ENCODE measurements at regions not wholly inside any gene's neighbourhood (a gene's known extent, or its start where the extent isn't known, plus 50 kb on each side); places are given as distances from the start of the nearest gene placed in this dataset.
"Not testable (repeated sequence)": the region's sequence is repeated elsewhere in the genome, so short reads cannot be mapped to it uniquely, and the experiment has no call there.

- H3K4me1 ChIP-seq (ENCODE audit: insufficient read depth, low read length) = no peaks in the 10 kb centered on the region
- no peak overlapping the region for H3K4me3 Mint-ChIP-seq
- TF ChIP-seq CTCF (IDR thresholded peaks at IDR 0.05) = no peak
- no peaks in the 10 kb centered on the region for H3K4me1 Mint-ChIP-seq (ENCODE audit: low read depth)
- ChIA-PET POLR2A (no interaction called here), CTCF (no interaction called here)
- H3K4me3 ChIP-seq (ENCODE audit: low read length) = no peak overlapping the region
- no peaks in the 10 kb centered on the region for H3K27me3 ChIP-seq (ENCODE audit: control insufficient read depth in 1 of 2, insufficient read depth in 2 of 2, low read length in 2 of 2)
- no peaks in the 10 kb centered on the region for H3K36me3 ChIP-seq (ENCODE audit: insufficient read depth, low read length)
- intact Hi-C loops (cut with DNase I, micrococcal nuclease) = no loop called here
- no peaks in the 10 kb centered on the region for H3K27me3 Mint-ChIP-seq
- H3K9me3 Mint-ChIP-seq = no peaks in the 10 kb centered on the region
- DNase-seq = no peak
- H3K27ac ChIP-seq (ENCODE audit: low read depth in 1 of 2, low read length in 2 of 2) = no peak overlapping the region
- H3K9me3 ChIP-seq (ENCODE audit: control insufficient read depth in 1 of 2, insufficient read depth in 1 of 2, low read length in 2 of 2) = peaks cover 0 to 5% of the 10 kb centered on the region in 2 experiments
- no peaks in the 10 kb centered on the region for H3K36me3 Mint-ChIP-seq (ENCODE audit: low read depth)
- H3K27ac Mint-ChIP-seq = no peak overlapping the region
- no peak for ATAC-seq (ENCODE audit: poor library complexity)
These were observed 319.5 kb upstream of the POF1B start for GRCh38 chrX:85698921-85699320.

GRCh38 chrX:85685843-85686242 lies 306.4 kb upstream of the POF1B start:
- Mint-ChIP-seq H3K9me3 (no peaks in the 10 kb centered on the region), H3K4me3 (no peak overlapping the region), H3K27me3 (no peaks in the 10 kb centered on the region), H3K4me1 (ENCODE audit: low read depth) (no peaks in the 10 kb centered on the region), H3K36me3 (ENCODE audit: low read depth) (no peaks in the 10 kb centered on the region), H3K27ac (no peak overlapping the region)
- Histone ChIP-seq H3K27ac (ENCODE audit: low read depth in 1 of 2, low read length in 2 of 2) (no peak overlapping the region), H3K36me3 (ENCODE audit: insufficient read depth, low read length) (no peaks in the 10 kb centered on the region), H3K27me3 (ENCODE audit: control insufficient read depth in 1 of 2, insufficient read depth in 2 of 2, low read length in 2 of 2) (no peaks in the 10 kb centered on the region), H3K4me1 (ENCODE audit: insufficient read depth, low read length) (no peaks in the 10 kb centered on the region), H3K4me3 (ENCODE audit: low read length) (no peak overlapping the region), H3K9me3 (ENCODE audit: control insufficient read depth in 1 of 2, insufficient read depth in 1 of 2, low read length in 2 of 2) (peaks cover 0 to 6% of the 10 kb centered on the region in 2 experiments)
- no peak for TF ChIP-seq CTCF (IDR thresholded peaks at IDR 0.05)
- intact Hi-C loops (cut with DNase I, micrococcal nuclease) = no loop called here
- no peak for ATAC-seq (ENCODE audit: poor library complexity)
- ChIA-PET POLR2A (no interaction called here), CTCF (no interaction called here)
- DNase-seq = no peak

GRCh38 chrX:85666471-85666870 lies 287.0 kb upstream of the POF1B start:
- Histone ChIP-seq H3K36me3 (ENCODE audit: insufficient read depth, low read length) (no peaks in the 10 kb centered on the region), H3K9me3 (ENCODE audit: control insufficient read depth in 1 of 2, insufficient read depth in 1 of 2, low read length in 2 of 2) (no peaks in the 10 kb centered on the region), H3K27me3 (ENCODE audit: control insufficient read depth in 1 of 2, insufficient read depth in 2 of 2, low read length in 2 of 2) (no peaks in the 10 kb centered on the region), H3K27ac (ENCODE audit: low read depth in 1 of 2, low read length in 2 of 2) (no peak overlapping the region), H3K4me3 (ENCODE audit: low read length) (no peak overlapping the region), H3K4me1 (ENCODE audit: insufficient read depth, low read length) (no peaks in the 10 kb centered on the region)
- CTCF ChIA-PET = no interaction called here
- no peak for ATAC-seq (ENCODE audit: poor library complexity)
- Mint-ChIP-seq H3K4me3 (no peak overlapping the region), H3K4me1 (ENCODE audit: low read depth) (no peaks in the 10 kb centered on the region), H3K36me3 (ENCODE audit: low read depth) (no peaks in the 10 kb centered on the region), H3K27me3 (no peaks in the 10 kb centered on the region), H3K9me3 (no peaks in the 10 kb centered on the region), H3K27ac (no peak overlapping the region)
- intact Hi-C loops (cut with DNase I, micrococcal nuclease) = no loop called here
- no peak for TF ChIP-seq CTCF (IDR thresholded peaks at IDR 0.05)
- POLR2A ChIA-PET = no interaction called here
- DNase-seq = no peak

GRCh38 chrX:85663970-85664369 lies 284.5 kb upstream of the POF1B start:
- POLR2A ChIA-PET; H3K36me3 ChIP-seq (ENCODE audit: insufficient read depth, low read length); H3K4me1 ChIP-seq (ENCODE audit: insufficient read depth, low read length); H3K9me3 ChIP-seq (ENCODE audit: control insufficient read depth in 1 of 2, insufficient read depth in 1 of 2, low read length in 2 of 2); H3K27ac Mint-ChIP-seq; DNase-seq; H3K9me3 Mint-ChIP-seq; H3K4me3 ChIP-seq (ENCODE audit: low read length); H3K4me3 Mint-ChIP-seq; intact Hi-C loops (cut with DNase I, micrococcal nuclease); CTCF ChIA-PET; H3K36me3 Mint-ChIP-seq (ENCODE audit: low read depth); H3K27ac ChIP-seq (ENCODE audit: low read depth in 1 of 2, low read length in 2 of 2); H3K4me1 Mint-ChIP-seq (ENCODE audit: low read depth); ATAC-seq (ENCODE audit: poor library complexity); H3K27me3 ChIP-seq (ENCODE audit: control insufficient read depth in 1 of 2, insufficient read depth in 2 of 2, low read length in 2 of 2); H3K27me3 Mint-ChIP-seq: not testable (repeated sequence)

Measured in CD4-positive, alpha-beta T cell (primary cell).